Keratinocyte (primary cell): ENCODE measurements at regions not wholly inside any gene's neighbourhood (a gene's known extent, or its start where the extent isn't known, plus 50 kb on each side); places are given as distances from the start of the nearest gene placed in this dataset.

Experiments
- CTCF ChIP-seq, 3 experiments: IDR thresholded peaks in 1 of 3; conservative IDR thresholded peaks in 1 of 3; optimal IDR thresholded peaks in 1 of 3; 2 replicates in 2 of 3; 3 replicates in 1 of 3; pipeline versions ENCODE3 to v1.5.1; 2011; ENCODE audit warnings: low read length in 3 of 3, mild to moderate bottlenecking in 3 of 3, moderate library complexity in 2 of 3, control low read depth in 1 of 3, inconsistent platforms in 1 of 3; ENCODE audit not compliant: insufficient read depth in 2 of 3; ENCODE audit errors: extremely low read depth in 1 of 3
- EZH2 ChIP-seq: IDR thresholded peaks from one replicate; pipeline ENCODE4 v1.6.1; 2012; ENCODE audit warnings: inconsistent platforms, mild to moderate bottlenecking, low read length, moderate library complexity

- TF ChIP-seq EZH2 (no peak), CTCF (optimal IDR thresholded peaks at IDR 0.05 in 1 of 3, IDR thresholded peaks at IDR 0.05 in 1 of 3, conservative IDR thresholded peaks at IDR 0.05 in 1 of 3; ENCODE audit: extremely low read depth in 1 of 3, insufficient read depth in 2 of 3, low read length in 3 of 3) (no peak)
These were observed 212.1 kb downstream of the TTC32 start for GRCh38 chr2:19689646-19690168.
